ENCODE measurements at regions not wholly inside any gene's neighbourhood (a gene's known extent, or its start where the extent isn't known, plus 50 kb on each side); places are given as distances from the start of the nearest gene placed in this dataset.

GRCh38 chr9:2987679-2988078, 143.8 kb upstream of the PUM3 start:
- CTCF ChIA-PET = no interaction called here
- H3K4me3 Mint-ChIP-seq = no peak overlapping the region

GRCh38 chr9:2985343-2985742, 141.4 kb upstream of the PUM3 start:
- POLR2A ChIA-PET = interaction anchor here (1.4 kb wide), 1 partner anchor 14 kb away, joined by 3 read pairs; no protein-coding TSS in a partner anchor
- CTCF ChIA-PET = no interaction called here
- DNase-seq (ENCODE audit: low spot score) (no peak), ATAC-seq (no peak)
- Mint-ChIP-seq H3K27me3 (ENCODE audit: low read depth) (no peaks in the 10 kb centered on the region), H3K4me3 (no peak overlapping the region), H3K4me1 (no peaks in the 10 kb centered on the region), H3K36me3 (no peaks in the 10 kb centered on the region), H3K9me3 (peaks cover 15% of the 10 kb centered on the region), H3K27ac (no peak overlapping the region)
- no peak for TF ChIP-seq TEAD4 (CRISPR knock-in tag; IDR thresholded peaks at IDR 0.05)
- TF ChIP-seq NR3C1 (CRISPR knock-in tag; conservative IDR thresholded peaks at IDR 0.05; ENCODE audit: low read depth) = no peak
- TF ChIP-seq ZNF416 (CRISPR knock-in tag; IDR thresholded peaks at IDR 0.05) = no peak

More at GRCh38 chr9:2987679-2988078, 143.8 kb upstream of the PUM3 start:
- ATAC-seq (no peak), DNase-seq (ENCODE audit: low spot score) (no peak)
- H3K9me3 Mint-ChIP-seq = peaks cover 15% of the 10 kb centered on the region
- no peak for TF ChIP-seq PREB (CRISPR knock-in tag; IDR thresholded peaks at IDR 0.05; ENCODE audit: borderline replicate concordance)
- TF ChIP-seq TCF7 (CRISPR knock-in tag; IDR thresholded peaks at IDR 0.05; ENCODE audit: low read depth) = no peak
- no peak for TF ChIP-seq ATF2 (CRISPR knock-in tag; IDR thresholded peaks at IDR 0.05; ENCODE audit: borderline replicate concordance, low read depth)
- TF ChIP-seq ETV6 (CRISPR knock-in tag; IDR thresholded peaks at IDR 0.05) = no peak
- TF ChIP-seq MAX (CRISPR knock-in tag; IDR thresholded peaks at IDR 0.05) = no peak
- no peak for TF ChIP-seq E2F1 (CRISPR knock-in tag; IDR thresholded peaks at IDR 0.05)
- no peak for TF ChIP-seq ZNF423 (CRISPR knock-in tag; IDR thresholded peaks at IDR 0.05)
- TF ChIP-seq MYBL2 (CRISPR knock-in tag; IDR thresholded peaks at IDR 0.05) = no peak
- no peak for TF ChIP-seq ZNF532 (CRISPR knock-in tag; IDR thresholded peaks at IDR 0.05; ENCODE audit: borderline replicate concordance)
- H3K27me3 Mint-ChIP-seq (ENCODE audit: low read depth) = no peaks in the 10 kb centered on the region
- no peaks in the 10 kb centered on the region for H3K36me3 Mint-ChIP-seq
- no peak overlapping the region for H3K27ac Mint-ChIP-seq
- POLR2A ChIA-PET = no interaction called here
- H3K4me1 Mint-ChIP-seq = no peaks in the 10 kb centered on the region

GRCh38 chr9:2984491-2984890, 140.6 kb upstream of the PUM3 start:
- Mint-ChIP-seq H3K4me1 (no peaks in the 10 kb centered on the region), H3K4me3 (no peak overlapping the region), H3K27me3 (ENCODE audit: low read depth) (no peaks in the 10 kb centered on the region), H3K36me3 (no peaks in the 10 kb centered on the region), H3K9me3 (peaks cover 15% of the 10 kb centered on the region), H3K27ac (no peak overlapping the region)
- POLR2A ChIA-PET = no interaction called here
- ATAC-seq (no peak), DNase-seq (ENCODE audit: low spot score) (no peak)
- CTCF ChIA-PET = no interaction called here
- TF ChIP-seq NFE2L1 (CRISPR knock-in tag; IDR thresholded peaks at IDR 0.05) = no peak
- TF ChIP-seq ZBTB43 (CRISPR knock-in tag; IDR thresholded peaks at IDR 0.05) = no peak
- no peak for TF ChIP-seq IRF1 (CRISPR knock-in tag; IDR thresholded peaks at IDR 0.05)
- no peak for TF ChIP-seq RELA (CRISPR knock-in tag; IDR thresholded peaks at IDR 0.05; ENCODE audit: borderline replicate concordance)
- no peak for TF ChIP-seq E2F4 (CRISPR knock-in tag; IDR thresholded peaks at IDR 0.05; ENCODE audit: borderline replicate concordance, low read depth)
- TF ChIP-seq E2F5 (CRISPR knock-in tag; IDR thresholded peaks at IDR 0.05) = no peak

Data from WTC11 (cell line).